ENCODE measurements at regions not wholly inside any gene's neighbourhood (a gene's known extent, or its start where the extent isn't known, plus 50 kb on each side); places are given as distances from the start of the nearest gene placed in this dataset.
"Not testable (repeated sequence)": the region's sequence is repeated elsewhere in the genome, so short reads cannot be mapped to it uniquely, and the experiment has no call there.

GRCh38 chr4:13762130-13762529, 134.6 kb upstream of the BOD1L1 start:
- no peak for DNase-seq (ENCODE audit: extremely low read depth in 1 of 2, low read depth in 1 of 2)

- no peak for DNase-seq (ENCODE audit: extremely low read depth in 1 of 2, low read depth in 1 of 2)
Measured at GRCh38 chr4:13763707-13764106, 136.2 kb upstream of the BOD1L1 start.

GRCh38 chr4:13765539-13765938, 138.0 kb upstream of the BOD1L1 start:
- DNase-seq (ENCODE audit: extremely low read depth in 1 of 2, low read depth in 1 of 2), result no peak

DNA sequence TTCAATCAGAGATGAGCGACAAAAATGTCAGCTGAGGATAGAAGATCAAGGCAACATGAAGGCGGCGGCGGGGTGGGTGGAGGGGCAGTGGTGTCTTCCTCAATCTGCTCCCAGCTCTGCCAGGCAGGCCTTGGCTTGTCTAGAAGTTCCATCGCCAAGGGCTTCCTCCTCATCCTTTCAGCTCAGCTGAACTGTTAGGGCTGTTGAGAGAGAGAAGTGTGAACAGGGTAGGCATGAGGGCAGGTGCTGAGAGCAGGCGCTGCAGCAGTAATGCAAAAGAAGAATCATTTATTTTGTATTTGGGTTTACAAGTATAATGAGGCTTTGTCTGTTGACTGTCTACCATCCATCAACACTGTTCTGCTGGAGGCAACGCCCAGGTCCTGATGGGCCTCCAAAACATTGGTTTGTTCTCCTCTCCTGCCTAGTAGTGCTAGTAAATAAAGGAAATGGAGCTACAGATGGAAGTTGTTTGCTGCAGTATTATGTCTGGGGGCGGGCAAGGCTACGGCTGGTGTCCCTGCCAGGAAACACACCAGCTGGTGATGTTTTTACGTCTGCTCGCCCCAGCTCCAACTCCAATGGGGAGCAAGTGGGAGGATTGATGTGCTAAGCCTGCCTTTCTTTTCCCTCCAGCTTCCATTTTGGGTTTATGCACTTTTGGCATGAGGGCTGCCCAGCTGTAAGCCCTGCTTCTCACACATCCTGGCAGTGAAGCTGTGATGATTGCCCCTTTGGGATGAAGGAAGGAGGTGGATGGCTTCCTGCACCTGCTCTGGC, 139.4 kb upstream of the BOD1L1 start:
- DNase-seq (ENCODE audit: extremely low read depth in 1 of 2, low read depth in 1 of 2), result no peak

DNA sequence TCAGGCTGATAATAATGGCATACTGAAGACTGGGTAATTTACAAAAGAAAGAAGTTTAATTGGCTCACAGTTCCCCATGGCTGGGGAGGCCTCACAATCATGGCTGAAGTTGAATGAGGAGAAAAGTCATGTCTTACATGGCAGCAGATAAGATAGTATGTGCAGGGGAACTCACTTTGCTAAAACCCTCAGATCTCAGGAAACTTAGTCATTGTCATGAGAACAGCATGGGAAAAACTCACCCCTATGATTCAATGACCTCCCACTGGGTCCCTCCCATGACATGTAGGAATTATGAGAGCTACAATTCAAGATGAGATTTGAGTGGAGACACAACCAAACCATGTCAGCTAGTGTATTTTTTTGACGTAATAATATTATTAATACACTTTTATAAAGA, 149.8 kb upstream of the BOD1L1 start:
- DNase-seq (ENCODE audit: extremely low read depth in 1 of 2, low read depth in 1 of 2), result no peak

GRCh38 chr4:13778367-13778766, 150.8 kb upstream of the BOD1L1 start:
- no peak for DNase-seq (ENCODE audit: extremely low read depth in 1 of 2, low read depth in 1 of 2)

DNA sequence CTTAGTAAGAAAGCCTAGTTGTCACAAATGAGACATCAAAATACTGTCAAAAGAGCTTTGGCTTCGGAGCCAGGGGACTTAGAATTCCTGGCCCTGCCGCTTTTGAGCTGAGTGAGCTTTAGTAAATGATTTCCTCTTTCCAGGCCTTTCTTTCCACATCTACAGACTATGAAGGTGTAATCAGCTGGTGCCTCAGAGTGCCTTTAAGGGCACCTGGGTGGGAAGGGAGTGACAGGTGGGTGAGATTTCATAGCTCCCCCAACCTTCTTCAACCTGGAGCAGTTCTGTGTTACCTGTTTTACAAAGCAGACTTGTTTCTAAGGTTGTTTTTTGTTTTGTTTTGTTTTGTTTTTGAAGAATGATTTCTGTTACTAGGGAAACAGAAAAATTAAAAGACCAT, 154.7 kb upstream of the BOD1L1 start:
- DNase-seq (ENCODE audit: extremely low read depth in 1 of 2, low read depth in 1 of 2), result no peak

GRCh38 chr4:13783800-13784411, 156.4 kb upstream of the BOD1L1 start:
- DNase-seq (ENCODE audit: extremely low read depth in 1 of 2, low read depth in 1 of 2), result no peak

GRCh38 chr4:13793020-13793710, 165.6 kb upstream of the BOD1L1 start:
- no peak for DNase-seq (ENCODE audit: extremely low read depth in 1 of 2, low read depth in 1 of 2)

DNA sequence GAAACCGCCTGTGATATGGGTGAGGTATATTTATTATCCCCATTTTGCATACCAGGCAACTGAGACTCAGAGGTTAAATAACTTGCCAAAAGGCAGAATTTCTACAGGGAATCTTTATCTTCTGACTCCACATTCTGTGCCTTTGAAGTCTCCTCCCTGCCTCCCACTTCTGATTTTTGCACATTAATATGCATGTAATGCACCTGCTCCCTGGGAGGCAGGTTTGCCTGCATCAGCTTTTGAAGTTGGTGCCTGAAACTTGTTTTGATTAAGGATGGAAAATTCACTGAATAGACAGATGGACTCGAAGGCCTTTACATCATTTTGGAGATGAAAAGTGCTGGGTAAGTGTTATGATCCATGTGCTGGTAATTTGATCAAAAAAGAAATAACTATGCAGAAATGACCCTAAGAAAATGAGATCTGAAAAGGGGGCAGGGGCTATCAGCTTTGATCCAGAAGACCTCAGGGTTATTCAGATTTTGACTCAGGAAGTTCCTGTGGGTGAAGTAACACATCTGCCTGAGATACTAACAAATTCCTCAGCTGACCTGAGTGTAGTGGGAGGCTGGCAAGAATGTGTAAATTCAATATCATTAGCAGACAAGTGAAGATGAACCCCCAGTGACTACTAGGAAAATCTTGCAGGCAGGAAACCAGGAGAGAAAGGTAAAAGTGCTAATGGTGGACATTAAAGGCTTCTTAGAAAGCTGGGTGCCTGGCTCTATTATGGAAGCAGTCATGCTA, 167.5 kb upstream of the BOD1L1 start:
- no peak for DNase-seq (ENCODE audit: extremely low read depth in 1 of 2, low read depth in 1 of 2)

GRCh38 chr4:13797061-13797460, 169.5 kb upstream of the BOD1L1 start:
- DNase-seq (ENCODE audit: extremely low read depth in 1 of 2, low read depth in 1 of 2), result no peak

- no peak for DNase-seq (ENCODE audit: extremely low read depth in 1 of 2, low read depth in 1 of 2)
Measured at GRCh38 chr4:13815231-13815630, 187.7 kb upstream of the BOD1L1 start.

GRCh38 chr4:13816472-13816871, 188.9 kb upstream of the BOD1L1 start:
- DNase-seq (ENCODE audit: extremely low read depth in 1 of 2, low read depth in 1 of 2), result no peak

DNA sequence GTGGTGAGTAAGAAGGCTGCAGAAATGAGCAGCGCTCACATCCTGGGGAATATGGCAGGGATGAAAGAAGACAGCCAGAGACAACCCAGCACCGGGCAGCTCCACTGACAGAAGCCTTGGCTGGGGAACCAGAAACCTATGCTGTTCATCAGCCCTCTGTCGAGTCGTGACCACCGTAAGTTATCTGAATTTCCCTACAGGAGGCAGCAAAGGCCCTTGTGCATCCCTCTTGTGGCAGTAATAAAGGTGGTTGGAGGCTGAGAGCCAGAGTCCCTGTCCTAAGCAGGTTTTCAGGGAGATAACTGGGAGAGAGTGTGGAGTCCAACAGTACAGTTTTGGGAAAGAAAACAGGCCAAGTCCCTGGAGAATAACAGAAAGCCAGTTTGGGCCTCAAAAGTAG, 194.0 kb upstream of the BOD1L1 start:
- no peak for DNase-seq (ENCODE audit: extremely low read depth in 1 of 2, low read depth in 1 of 2)

DNA sequence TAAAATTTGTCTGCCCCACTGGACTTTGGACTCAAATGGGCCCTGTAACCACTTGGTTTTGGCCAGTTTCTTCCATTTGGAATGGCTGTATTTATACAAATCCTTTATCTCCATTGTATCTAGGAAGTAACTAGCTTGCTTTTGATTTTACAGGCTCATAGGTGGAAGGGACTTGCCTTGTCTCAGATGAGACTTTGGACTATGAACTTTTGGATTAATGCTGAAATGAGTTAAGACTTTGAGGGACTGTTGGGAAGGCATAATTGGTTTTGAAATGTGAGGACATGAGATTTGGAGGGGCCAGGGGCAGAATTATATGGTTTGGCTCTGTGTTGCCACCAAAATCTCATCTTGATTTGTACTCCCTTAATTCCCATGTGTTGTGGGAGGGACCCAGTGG, 198.3 kb upstream of the BOD1L1 start:
- DNase-seq (ENCODE audit: extremely low read depth in 1 of 2, low read depth in 1 of 2), result not testable (repeated sequence)

- no peak for DNase-seq (ENCODE audit: extremely low read depth in 1 of 2, low read depth in 1 of 2)
Measured at GRCh38 chr4:13829457-13829856, 201.9 kb upstream of the BOD1L1 start.

- DNase-seq (ENCODE audit: extremely low read depth in 1 of 2, low read depth in 1 of 2), result no peak
Measured at GRCh38 chr4:13830449-13830848, 202.9 kb upstream of the BOD1L1 start.

DNA sequence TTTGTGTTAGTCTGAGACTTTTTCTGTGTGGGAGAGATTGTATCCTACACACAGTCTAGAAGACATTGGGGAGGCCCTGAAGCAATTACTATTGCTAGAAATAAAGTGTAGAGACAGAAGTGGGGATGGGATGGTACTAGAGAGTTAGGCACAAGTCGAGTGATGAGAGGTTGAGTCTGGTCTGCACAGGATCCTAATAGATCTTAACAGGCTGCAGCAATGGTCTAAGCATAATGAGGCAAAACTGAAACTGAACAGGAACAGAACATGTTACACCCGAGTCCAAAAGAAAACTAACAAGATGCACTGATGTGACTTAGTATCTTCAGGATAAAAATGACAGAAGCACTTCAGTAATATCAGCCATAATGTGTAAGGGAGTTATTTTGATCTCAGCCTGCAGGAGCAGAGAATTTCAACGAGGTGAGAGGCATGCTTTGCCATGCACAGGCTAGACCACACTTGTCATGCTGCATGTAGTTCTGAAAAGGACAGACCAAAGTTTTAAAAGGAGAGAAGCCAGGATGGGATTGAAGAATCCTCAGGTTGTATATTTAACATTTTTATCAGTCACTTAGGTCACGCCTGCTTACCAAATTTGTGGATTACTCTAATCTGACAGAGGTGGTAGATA, 205.8 kb upstream of the BOD1L1 start:
- DNase-seq (ENCODE audit: extremely low read depth in 1 of 2, low read depth in 1 of 2), result no peak

DNA sequence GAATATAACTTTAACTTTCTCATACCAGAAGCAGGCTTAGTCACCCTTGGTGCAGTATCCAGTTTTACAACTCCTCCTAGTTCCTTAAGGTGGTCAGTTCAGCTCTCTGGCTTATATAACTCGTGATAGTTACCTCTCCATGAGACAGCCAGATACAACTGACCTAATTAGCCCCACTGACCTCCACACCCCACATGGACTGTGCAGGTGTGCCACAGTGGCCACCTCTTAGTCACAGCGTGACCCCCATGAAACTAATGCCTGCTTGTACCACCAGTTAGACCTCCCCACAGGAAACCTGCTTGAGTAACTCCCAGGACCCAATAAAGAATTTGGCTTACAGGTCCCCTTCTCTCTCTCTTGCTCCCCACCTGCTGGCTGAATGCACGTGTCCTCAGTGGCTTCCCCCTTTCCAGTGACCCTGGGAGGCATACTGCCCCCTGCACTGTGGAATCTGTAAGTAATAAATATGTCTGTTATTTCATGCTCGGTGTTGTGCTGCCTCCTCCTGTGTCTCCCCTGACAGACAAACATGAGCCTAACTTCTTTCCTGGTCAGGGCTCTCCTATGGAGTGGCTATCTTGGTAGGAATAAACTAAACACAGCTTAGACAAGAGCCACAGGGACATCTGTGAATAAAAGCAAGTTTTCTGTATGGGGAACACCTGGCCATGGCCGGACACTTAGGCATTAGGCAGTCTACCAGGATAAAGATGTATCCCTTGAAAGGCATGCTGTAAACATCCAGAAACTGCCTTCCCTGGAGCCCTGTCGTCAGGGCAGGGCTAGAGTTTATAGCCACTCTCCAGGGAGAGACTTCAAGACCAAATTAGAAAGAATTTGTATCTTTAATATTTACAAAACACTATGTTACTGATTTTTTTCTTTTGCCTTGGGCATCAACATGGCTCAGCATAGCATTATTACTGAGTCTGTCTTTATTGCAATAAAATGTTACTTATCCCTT, 209.7 kb upstream of the BOD1L1 start:
- DNase-seq (ENCODE audit: extremely low read depth in 1 of 2, low read depth in 1 of 2), result no peak

Data from stimulated activated CD8-positive, alpha-beta memory T cell treated with anti-CD3 and anti-CD28 coated beads, Interleukin-7, amount 100 ng/mL, for 48 hours (primary cell).